Loucy (cell line): ENCODE measurements at regions not wholly inside any gene's neighbourhood (a gene's known extent, or its start where the extent isn't known, plus 50 kb on each side); places are given as distances from the start of the nearest gene placed in this dataset.

Experiments used
- EZH2phosphoT487 ChIP-seq: fragments of 200-600 bp; IDR thresholded peaks from 2 replicates; pipeline ENCODE4 v1.6.1; 2018; ENCODE audit warnings: antibody characterized with exemption, mild to moderate bottlenecking, moderate library complexity, borderline replicate concordance
- TF ChIP-seq, protein P1 (sequence below): fragments of 200-600 bp; sonication (generic); conservative IDR thresholded peaks from 2 replicates; pipeline ENCODE4 v1.5.1; 2014; ENCODE audit warnings: mild to moderate bottlenecking, antibody characterized with exemption, low read length

DNA sequence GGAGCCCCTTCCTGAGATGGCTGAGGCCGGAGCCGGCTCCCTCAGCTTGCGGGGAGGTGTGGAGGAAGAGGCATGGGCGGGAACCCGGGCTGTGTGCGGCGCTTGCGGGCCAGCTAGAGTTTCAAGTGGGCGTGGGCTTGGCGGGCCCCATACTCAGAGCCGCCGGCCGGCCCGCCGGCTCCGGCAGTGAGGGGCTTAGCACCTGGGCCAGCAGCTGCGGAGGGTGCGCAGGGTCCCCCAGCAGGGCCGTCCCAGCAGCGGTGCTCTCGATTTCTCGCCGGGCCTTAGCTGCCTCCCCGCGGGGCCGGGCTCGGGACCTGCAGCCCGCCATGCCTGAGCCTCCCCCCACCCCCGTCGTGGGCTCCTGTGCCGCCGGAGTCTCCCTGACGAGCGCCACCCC, 67.9 kb upstream of the SLC28A3 start:
- TF ChIP-seq, protein P1, sequence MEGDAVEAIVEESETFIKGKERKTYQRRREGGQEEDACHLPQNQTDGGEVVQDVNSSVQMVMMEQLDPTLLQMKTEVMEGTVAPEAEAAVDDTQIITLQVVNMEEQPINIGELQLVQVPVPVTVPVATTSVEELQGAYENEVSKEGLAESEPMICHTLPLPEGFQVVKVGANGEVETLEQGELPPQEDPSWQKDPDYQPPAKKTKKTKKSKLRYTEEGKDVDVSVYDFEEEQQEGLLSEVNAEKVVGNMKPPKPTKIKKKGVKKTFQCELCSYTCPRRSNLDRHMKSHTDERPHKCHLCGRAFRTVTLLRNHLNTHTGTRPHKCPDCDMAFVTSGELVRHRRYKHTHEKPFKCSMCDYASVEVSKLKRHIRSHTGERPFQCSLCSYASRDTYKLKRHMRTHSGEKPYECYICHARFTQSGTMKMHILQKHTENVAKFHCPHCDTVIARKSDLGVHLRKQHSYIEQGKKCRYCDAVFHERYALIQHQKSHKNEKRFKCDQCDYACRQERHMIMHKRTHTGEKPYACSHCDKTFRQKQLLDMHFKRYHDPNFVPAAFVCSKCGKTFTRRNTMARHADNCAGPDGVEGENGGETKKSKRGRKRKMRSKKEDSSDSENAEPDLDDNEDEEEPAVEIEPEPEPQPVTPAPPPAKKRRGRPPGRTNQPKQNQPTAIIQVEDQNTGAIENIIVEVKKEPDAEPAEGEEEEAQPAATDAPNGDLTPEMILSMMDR: no peak
- no peak for TF ChIP-seq EZH2phosphoT487
